Activated CD8-positive, alpha-beta memory T cell treated with anti-CD3 and anti-CD28 coated beads for 24 hours (primary cell): ENCODE measurements at regions not wholly inside any gene's neighbourhood (a gene's known extent, or its start where the extent isn't known, plus 50 kb on each side); places are given as distances from the start of the nearest gene placed in this dataset.

ENCODE experiments used
- DNase-seq: peaks from one replicate; pipeline ENCODE4 v3.0.0-alpha.2; 2020

DNA sequence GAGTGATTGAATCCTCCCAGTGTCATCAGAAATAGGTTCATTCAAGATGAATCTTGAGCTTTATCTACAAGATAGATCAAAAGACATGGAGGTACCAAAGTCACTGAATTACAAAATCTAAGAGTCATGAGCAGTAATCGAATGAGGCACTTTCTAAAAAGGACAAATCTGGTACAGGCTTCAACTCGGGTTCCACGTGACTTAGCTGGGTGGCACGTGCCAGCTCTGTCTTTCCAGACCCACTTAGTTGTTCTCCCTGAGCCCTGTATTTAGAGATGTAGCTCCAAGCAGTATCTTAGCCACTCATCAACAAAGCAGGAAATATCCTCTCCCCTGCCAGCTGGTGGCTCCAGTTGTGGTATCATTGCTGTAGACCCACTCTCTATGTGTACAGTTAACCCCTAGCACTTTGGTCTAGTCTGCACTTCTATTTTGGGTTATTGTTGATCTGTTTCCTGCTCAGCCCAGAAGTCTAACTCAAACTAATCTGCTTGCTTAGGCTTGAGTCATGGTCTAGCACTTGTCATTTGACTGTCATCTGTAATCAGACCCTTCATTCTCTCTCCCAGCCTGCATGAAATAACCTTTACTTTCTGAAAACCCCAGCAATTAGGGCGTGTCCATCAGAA lies 528.7 kb downstream of the ETS1 start:
- DNase-seq, result no peak

DNA sequence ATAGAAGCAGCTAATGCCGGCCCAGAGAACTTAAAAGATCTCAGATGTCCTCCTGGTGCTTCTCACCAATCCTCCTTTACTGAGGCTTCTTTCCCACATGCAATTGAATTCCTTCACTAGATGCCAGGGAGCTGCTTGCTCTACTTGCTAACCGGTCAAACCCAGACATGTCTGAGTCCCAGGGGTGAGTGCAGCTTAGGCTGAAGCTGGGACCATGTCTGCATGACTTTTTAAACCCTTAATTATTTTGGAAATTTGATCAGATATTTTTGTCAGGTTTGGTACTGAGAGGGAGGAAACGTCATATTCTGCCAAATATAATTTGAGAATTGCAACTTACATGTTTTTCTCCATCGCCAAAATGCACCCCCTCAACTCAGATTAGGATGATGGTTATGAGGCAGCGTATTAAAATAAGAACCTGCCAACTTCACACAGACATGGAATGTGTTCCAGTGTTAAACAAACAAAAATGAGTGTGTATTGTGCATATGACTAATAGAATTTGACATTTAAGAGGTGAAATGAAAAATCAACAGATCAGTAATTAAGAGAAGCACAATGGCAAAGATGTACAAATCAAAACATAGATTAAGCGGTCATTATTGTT lies 529.5 kb downstream of the ETS1 start:
- no peak for DNase-seq

DNA sequence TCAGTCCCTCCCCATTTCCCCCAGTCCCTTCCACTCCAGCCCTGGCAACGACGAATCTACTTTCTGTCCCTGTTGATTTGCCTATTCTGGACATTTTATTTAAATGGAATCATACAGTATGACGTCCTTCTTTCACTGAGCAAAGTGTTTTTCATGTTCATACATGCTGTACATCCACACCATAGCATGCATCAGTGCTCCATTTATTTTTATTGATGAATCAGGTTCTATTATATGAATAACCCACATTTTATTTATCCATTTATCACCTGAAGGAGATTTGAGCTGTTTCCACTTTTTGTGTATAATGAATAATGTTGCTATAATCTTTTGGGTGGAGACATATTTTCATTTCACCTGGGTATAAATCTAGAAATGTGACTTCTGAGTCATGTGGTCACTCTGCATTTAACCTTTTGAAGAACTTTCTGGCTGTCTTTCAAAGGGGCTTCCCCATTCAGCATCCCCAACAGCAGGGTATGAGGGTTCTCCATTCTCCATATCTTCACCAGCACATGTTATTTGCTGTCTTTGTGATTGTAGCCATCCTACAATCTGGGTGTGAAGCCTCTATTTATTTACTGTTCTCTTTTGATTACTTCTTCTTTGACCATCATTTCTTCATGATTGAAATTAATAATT lies 531.7 kb downstream of the ETS1 start:
- DNase-seq, result no peak

DNA sequence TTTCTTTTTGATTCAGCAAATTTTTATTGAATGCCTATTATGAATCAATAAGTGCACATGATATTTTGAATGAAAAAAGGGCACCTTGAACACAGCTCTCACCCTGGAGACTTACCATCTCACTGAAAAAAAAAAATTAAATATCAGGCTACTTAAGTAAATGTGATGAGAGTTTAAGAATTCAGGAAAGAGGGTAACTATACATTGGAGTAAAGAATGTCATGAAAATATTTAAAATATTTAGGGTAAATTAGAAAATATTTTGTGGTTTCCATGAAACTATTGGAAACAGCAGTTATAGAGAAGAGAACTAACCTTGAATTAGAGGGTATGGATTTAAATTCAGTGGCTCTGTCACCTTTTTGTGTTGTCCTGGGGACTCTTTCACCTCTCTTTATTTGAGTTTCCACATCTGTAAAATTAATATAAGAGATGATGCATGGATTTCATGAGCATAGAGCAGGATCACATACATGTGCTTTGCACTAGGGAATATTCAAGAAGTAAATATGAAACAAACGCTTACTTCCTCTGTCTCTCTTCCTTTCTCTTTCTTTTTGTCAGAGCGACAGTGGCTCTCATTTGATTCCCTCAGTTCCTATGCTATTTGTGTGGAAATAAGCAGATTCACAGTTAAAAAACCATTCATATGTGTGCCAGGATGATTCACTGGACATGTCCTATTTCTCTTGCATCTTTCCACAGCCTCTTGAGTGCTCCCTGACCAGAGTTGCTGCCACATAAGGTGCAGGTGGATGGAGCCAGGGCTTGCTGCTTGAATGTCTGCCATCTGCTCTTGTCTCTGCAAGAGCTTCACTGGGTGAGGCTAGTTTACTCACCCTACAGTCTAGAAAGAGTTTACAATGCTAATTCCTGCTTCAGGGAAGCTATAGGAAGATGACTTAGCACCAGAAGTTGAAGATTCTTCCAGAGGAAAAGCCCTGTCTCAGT lies 533.1 kb downstream of the ETS1 start:
- no peak for DNase-seq

DNA sequence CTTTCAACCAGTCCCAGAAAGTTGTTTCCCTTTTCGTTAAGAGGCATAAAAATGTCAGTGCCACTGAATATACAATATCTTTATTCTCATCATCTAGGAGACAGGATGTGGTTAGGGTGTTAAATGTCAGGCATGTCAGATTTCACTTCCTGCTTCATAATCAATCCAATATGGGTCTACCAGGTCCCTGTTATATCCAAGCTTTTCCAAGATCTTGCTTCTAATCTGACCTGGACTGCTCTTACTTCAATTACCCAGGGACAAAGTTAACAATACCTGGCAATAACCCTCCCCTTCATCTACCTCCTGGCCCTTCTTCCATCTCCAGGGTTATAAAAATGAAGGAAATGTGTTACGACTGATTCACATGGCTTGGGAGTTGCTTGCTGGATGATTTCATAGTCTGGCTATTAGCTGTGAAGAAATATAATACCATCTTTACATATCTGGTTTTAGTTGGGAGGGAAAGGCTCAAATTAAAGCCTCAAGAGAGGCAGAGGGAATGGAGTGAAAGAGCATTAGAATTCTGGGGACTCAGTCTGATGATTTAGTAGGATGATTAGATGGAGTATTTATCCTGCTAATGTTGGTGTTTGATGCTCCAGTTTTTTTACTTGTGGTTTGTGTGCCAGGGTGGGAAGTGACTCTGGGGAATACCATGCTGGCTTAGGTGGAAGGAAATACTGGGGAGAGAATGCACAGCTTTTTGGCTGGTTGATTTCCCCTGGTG lies 534.3 kb downstream of the ETS1 start:
- DNase-seq, result no peak

DNA sequence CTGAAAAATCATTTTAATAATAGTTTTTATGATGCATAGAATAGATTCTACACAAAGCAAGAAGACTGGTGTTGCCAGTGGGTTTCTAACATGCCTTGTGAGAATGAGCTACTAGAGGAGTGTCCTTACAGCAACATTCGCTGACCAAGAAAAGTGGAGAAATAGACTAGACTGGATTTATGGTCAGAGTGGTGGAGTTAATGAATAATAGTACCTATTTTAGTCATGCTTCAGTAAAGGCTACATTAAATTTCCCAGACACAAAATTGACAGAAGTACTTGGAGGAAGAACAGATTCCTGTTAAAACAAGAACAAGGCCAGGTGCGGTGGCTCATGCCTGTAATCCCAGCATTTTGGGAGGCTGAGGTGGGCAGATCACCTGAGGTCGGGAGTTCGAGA lies 539.2 kb downstream of the ETS1 start:
- DNase-seq, result no peak

DNA sequence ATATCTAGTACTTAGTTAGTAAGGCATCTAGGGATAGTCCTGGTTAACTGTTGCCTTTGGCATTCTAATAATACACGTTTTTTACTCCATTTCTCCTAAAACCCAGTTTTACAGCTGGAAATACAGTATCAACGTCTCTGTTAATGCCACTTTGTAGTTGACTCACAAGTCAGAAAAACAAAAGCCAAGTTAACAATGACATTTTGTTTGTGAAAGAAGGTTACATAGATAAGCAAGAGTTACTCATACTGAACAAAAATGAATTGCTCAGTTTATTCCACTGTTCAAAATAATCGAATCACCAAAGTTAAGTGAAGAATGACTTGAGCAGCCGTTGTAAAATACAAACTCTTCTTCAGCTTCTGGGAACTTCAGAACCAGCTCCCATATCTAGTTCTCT lies 540.3 kb downstream of the ETS1 start:
- no peak for DNase-seq

DNA sequence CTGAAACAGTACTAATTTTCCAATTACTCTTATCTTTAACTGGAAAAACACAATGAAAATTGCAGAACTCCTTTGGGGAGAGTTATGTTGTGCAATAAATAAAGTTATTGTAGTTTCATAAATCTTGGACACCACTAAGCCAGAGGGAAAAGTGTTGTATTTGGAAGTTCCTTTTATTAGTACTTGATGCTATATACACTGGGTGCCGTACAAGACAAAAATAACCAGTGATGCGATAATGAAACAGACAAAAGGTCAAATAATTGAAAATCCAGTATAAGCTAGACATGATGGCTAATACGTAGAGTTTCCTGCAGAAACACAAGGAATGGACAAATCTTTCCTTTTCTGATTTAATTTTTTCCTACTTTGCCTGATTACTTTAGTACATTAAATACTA lies 541.1 kb downstream of the ETS1 start:
- no peak for DNase-seq

DNA sequence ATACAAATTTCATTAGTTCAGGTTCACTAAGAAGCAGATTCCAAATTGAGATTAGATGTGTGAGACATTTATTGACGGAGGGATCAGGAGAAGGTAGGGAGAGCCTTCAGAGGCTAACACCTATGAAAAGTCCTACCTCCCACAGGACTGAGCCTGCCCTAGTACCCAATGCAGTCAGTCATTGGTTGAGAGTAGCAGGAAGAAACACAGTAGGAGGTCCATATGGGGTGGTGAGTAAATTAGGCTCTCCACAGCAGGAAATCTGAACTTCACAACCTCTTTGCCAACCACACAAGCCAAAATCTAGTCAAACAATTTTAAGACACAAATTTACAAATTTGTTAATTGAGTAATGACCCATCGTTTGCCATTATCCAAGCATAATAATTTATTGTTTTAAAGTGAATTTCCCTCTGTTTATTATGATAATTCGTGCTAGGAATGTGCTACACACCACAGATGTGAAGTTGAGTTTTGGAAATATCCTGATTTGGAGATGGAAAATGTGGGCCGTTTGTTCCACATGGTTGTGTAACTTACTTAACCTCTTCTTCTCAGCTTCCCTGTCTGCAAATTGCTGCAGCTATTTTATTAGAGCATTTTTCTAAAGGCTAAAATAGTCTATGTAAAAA lies 542.1 kb downstream of the ETS1 start:
- no peak for DNase-seq

DNA sequence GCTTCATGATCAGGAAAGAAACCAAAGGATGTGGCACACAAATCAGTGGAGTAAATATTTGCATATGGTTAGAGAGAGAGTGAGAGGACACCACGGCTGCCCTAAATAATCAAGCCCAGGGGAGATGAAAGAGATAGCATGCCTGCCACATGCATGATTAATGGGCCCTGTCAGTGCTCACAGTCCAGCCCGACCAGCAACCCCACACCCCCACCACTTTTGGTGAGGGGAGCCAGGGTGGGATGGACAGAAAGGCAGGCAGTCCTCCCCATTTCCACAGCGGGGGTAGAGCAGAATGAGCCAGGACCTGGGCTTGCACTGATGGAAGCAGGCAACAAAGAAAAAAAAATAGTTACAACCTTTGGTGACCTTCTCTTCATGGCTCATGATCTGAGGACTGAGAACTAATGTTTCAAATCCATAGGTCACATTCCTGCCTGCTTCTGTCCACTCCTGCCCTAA lies 545.0 kb downstream of the ETS1 start:
- DNase-seq, result no peak

DNA sequence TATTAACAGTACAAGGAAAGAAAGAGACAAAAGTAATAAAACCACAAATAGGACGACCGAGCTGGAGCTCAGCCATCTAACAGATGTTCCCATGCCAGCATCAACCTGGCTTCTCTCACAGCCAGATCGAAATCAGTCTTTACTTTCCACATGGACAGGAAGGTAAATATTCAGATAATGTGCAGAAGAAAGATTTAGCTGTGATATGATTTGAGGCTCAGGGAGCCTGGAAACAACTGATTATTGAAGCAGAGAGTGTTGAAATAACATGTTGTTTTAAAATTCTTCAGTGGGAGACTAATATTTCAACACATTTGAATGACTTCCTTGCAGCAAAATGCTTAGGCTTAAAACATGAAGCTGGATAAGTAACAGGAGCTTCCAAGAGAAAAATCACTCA lies 546.8 kb downstream of the ETS1 start:
- no peak for DNase-seq

DNA sequence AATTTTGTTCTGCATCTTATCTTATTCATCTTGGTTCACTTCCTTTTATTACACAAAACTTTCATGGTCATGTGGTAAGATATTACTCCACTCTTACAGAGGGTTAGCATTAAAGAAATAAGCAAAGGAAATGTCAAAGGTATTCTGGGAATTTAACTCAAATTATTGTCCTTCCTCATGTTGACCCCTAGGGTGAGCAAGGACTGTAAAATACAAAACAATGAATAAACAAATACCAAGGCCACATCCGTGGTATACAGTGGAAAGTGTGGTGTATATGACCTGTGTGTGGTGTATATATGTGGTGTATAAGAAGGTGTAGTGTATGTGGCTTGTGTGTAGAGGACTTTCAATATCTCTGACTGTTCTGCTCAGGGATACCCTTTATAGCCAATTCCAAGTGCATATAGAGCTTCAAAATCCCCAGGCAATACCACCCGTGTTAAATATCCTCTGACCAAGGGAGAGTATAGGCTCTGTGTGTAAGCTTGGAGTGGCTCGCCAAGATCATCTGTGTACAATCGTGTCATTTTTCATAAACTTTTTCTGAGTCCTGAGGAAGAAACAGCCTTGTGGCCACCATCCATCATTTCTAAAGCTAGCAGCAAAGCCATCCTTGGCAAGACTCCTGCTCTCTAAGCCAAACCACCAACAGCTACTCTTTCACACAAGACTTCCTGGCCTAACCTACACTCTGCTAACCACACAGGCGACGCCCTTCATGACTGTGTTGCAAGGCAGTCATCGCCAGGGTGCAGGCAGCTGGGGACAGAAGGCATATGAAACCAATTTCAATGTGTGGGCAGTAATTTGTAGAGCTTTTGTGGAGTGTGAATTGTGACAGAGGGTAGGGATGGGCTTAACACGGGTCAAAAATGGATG lies 548.0 kb downstream of the ETS1 start:
- DNase-seq, result peak; percentile 81

DNA sequence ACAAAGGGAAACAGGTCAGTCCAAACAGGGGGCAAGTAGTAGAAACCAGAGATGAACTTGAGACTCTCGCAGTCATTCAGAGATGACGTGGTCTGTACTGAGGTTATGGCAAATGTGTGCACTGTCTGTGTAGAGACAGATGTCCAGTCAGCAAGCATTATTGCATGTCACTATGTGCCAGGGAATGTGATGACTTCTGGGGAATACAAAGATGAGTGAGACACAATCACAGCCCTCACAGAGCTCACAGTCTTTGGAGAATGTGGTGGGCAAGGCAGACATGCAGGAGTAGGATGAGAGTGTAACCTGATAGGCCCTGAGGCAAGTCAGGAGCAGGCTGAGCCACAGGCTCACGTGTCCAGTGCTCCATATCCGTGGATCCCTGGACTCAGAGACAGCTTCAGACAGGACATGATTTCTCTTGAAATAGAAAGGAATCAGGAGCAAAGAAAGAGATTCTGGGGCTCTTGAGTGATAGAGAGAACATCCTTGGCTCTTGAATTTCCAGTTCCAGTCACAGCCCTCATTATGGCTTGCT lies 550.7 kb downstream of the ETS1 start:
- DNase-seq, result no peak

DNA sequence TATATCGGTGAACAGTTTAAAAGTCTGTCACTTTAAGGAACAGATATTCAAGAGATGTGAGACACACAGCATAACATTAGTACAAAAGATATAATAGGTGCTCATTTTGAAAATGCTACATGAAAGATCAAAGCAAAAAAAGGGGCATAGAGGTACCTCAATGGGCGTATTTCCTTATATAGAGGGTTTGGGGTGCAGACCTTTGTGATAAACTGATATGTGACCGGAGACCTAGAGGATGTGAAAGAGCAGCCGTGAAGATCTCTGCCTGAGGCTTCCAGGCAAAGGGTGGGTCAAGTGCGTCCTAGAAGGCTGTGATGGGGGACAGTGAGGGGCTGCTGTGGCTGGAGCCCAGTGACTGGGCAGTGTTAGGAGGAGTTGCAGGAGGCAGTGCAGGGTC lies 551.4 kb downstream of the ETS1 start:
- no peak for DNase-seq

DNA sequence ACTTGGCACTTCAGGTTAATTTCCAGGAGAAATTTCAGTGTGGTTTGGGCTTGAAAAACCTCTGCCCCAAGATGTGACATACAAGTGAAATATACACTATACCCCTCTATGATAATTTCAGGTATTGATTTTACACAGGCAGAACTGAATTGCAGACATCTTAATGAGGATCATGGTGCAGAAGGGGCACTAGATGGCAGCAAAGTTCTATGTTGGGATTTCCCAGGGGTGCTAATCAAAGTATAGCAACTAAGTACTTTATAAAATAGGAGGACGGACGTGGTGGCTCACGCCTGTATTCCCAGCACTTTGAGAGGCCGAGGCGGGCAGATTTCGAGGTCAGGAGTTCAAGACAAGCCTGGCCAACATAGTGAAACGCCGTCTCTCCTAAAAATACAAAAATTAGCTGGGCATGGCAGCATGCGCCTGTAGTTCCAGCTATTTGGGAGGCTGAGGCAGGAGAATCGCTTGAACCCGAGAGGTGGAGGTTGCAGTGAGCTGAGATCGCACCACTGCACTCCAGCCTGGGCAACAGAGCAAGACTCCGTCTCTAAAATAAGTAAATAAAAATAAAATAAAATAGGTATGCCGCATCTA lies 555.7 kb downstream of the ETS1 start:
- peak; percentile 78 for DNase-seq

DNA sequence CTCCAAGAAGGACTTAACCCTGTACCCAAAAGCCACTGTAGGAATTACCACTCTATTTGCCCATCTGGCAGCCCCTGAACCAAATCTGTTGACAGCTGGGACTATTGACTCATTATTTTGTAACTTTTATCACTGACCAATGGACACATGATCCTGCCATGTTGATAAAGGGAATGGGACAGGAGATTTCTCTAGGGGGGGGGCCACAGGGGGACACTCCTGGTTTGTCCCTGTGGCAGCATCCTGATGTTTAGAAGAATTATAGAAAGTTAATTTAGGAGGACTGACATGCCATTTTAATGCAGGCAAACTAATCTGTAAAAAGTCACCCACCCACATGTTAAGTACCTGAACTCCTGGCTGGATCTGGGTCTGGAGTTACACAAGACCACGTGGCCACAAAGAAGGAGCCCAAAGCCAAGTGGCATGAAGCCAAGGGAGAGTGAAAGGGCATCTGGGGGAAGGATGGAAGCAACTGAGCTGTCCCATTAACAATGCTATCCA lies 558.1 kb downstream of the ETS1 start:
- no peak for DNase-seq

DNA sequence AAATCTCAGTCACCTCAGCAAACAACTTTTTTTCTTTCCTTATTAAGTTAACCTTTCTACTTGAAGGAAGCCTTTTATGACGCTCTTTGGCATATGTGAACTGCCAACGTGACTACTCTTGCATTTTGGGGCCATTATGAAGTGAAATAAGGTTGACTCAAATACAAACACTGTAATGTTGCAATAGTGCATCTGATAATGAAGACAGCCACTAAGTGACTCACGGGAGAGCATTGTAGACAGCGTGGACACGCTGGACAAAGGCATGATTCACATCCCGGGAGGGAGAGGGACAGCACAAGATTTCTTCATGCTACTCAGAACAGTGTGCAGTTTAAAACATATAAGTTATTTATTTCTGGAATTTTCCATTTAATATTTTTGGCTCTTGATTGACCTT lies 560.8 kb downstream of the ETS1 start:
- no peak for DNase-seq

DNA sequence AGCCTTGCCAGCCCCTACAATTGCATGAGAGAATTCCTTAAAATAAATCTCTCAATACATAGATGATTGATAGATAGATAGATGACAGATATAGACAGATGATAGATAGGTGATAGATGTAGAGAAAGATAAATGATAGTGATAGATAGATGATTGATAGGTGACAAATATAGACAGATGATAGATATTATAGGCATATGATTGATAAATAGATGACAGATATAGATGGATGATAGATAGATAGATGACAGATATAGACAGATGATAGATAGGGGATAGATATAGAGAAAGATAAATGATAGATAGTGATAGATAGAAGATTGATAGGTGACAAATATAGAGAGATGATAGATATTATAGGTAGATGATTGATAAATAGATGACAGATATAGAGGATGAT lies 564.6 kb downstream of the ETS1 start:
- no peak for DNase-seq

DNA sequence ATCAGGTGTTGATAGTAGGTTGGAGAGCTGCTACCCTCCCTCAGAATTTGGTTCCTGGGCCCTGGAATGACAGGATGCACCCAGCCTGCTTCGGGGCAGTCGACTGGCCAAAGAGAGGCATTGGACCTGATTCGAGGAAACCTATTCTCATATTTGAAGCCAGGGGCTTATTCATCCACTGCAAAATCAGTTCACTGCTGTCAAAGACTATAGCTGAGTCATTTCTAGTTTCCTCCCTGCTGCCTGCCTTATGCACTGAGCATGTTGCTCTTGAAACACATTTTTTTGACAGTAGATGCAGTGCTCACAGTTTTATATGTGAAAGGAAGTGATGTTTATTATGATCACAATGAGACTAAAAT lies 565.4 kb downstream of the ETS1 start:
- no peak for DNase-seq

DNA sequence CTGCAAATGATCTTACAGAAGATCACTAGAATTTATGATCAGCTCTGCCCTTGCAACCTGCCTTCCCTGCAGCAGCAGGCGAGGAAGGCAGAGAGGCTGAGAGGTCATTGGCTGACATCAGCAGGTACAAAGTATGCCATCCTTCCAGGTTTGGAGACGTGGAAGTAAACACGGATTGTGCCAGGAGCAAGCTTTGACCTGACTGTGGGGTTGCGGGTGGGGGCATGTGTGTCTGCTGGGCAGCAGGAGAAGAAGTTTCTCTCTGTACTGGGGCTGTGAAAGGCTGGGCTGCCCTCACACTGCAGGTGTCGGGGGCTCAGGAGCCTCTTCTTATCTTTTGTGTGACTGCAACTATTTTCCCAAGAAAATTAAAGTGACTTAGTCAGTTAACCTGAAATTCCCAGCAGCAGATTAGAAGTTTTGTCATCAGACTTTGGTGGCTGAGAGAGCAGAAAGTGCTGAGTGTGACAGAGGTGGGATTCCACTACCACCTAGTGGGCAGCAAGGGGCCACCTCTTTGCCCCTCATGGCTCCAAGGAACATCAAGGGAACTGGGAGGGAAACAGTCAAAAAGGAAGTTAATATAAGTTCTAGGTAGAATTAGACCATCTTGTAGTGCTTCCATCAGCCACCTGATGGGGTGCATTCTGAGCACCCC lies 565.9 kb downstream of the ETS1 start:
- no peak for DNase-seq
